ENCODE measurements at regions not wholly inside any gene's neighbourhood (a gene's known extent, or its start where the extent isn't known, plus 50 kb on each side); places are given as distances from the start of the nearest gene placed in this dataset.

DNA sequence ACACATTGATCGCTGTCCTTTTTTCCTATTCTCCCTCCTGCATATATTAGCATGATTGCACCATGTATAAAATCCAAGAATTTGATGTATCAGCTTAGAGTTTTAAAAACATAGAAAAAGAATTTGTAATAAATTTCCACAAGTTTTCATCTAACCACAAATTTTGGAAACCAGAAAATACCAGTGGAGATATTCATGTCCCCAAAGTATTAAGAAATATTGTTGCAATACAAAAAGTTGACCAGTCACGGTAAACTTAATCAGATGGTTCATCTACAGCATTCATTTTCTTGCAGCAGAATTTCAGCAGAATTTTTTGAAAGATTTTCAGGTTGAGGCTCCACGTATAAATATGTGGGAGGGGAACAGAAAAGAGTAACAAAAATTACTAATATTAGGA lies 500.9 kb upstream of the MDFIC2 start:
- TF ChIP-seq, protein P1, sequence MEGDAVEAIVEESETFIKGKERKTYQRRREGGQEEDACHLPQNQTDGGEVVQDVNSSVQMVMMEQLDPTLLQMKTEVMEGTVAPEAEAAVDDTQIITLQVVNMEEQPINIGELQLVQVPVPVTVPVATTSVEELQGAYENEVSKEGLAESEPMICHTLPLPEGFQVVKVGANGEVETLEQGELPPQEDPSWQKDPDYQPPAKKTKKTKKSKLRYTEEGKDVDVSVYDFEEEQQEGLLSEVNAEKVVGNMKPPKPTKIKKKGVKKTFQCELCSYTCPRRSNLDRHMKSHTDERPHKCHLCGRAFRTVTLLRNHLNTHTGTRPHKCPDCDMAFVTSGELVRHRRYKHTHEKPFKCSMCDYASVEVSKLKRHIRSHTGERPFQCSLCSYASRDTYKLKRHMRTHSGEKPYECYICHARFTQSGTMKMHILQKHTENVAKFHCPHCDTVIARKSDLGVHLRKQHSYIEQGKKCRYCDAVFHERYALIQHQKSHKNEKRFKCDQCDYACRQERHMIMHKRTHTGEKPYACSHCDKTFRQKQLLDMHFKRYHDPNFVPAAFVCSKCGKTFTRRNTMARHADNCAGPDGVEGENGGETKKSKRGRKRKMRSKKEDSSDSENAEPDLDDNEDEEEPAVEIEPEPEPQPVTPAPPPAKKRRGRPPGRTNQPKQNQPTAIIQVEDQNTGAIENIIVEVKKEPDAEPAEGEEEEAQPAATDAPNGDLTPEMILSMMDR (IDR thresholded peaks at IDR 0.05) = no peak
- no peak for TF ChIP-seq POLR2A (IDR thresholded peaks at IDR 0.05)

Data from uterus (tissue), 2 donors.